ELF-1 (cell line): ENCODE measurements at regions not wholly inside any gene's neighbourhood (a gene's known extent, or its start where the extent isn't known, plus 50 kb on each side); places are given as distances from the start of the nearest gene placed in this dataset.
"Not testable (repeated sequence)": the region's sequence is repeated elsewhere in the genome, so short reads cannot be mapped to it uniquely, and the experiment has no call there.

Experiments
- DNase-seq: peaks from one replicate; pipeline ENCODE4 v3.0.0-alpha.2; 2016; ENCODE audit warnings: low read depth, low spot score

GRCh38 chr18:39198376-39198775 is 1632.8 kb upstream of the CELF4 start:
- no peak for DNase-seq

DNA sequence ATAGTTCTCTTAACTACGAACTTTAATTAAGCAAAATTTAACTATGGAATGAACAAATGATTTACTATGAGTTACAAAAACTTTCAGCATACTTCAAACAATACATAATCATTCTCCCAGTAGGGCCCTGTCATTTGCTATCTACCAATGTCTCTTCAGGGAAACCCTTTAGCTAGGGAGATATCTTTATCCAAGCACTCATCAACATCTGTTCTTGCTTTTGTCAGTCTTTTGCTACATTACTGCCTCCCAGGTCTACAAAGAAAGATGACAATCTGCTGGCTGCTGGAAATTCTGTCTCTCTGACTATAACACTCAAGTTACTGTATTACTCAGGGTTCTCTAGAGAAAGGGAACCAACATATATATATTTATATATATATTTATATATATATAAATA is 1626.3 kb upstream of the CELF4 start:
- no peak for DNase-seq

GRCh38 chr18:39191058-39191457 is 1625.5 kb upstream of the CELF4 start:
- no peak for DNase-seq

DNA sequence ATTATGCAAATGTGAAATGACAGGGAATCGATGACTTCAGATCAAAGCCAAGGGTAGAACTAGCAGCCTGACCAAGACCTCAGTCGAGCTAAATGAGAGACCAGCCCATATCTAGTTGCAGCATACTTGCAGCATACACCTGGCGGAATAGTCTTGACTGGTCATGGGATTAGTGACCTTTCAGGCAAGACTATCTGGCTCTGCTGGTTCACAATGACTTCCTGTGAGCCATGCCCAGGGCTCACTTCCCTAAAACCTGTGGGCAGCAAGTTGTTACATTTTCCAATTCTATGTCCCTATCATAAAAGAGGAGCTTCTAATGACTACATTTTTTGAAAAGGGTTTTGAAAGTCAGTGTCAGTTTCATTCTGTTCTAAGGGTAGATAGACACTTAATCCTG is 1624.9 kb upstream of the CELF4 start:
- no peak for DNase-seq

DNA sequence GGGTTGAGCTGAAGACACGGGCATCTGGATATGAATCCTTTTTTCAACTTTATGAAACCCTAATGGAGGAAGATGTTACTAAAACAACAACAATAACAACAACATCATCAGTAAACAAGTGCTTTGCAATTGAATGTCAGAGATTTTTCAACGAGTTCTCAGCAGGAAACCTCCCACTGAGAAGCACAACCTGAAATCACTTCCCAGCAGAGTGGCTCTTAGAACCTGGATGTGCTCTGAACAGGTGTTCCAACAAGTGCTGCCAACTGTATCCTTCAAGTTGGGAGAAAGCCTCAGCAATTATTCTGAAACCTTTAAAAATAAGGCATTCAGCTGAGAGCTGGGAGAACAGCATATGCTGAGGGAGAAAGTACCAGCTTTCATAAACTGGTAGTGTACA is 1622.7 kb upstream of the CELF4 start:
- DNase-seq = no peak

DNA sequence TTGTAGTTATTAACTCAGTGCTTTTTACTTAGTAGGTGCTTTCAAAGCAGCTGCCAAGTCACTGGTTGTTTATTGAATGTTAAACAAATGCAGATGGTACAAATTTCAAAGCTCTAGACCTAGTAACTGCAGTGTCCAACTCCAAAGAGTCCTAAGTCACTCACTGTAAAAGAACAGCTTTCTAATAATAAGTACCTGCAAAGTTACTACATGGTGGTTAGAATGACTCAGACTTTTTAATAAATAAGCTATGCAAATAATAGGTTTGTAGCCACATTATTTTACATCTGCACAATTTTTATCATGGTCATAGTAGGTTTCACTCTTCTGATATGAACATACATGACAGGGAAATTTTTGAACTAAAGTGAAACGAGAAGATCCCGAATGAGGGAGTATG is 1620.4 kb upstream of the CELF4 start:
- DNase-seq = no peak

DNA sequence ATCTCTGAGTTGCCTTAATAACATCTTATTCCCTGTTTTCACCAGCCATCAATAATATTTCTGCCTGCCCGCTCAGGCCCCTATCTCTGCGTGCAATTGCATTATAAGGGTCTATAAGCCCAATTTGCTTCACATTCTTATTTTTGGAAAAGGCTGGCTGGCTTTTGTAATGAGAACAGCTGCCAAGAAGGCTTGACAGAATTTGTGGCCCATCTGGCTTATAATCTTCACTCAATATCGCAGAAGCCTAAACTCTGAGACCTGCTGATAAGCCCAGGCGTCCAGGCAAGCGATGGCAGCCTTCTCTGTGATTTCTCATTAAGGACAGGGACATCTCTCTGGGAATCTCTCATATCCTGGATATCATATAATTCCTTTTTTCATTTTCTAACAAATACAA is 1618.6 kb upstream of the CELF4 start:
- no peak for DNase-seq

- DNase-seq = no peak
Observed at GRCh38 chr18:39178166-39178565, 1612.6 kb upstream of the CELF4 start.

DNA sequence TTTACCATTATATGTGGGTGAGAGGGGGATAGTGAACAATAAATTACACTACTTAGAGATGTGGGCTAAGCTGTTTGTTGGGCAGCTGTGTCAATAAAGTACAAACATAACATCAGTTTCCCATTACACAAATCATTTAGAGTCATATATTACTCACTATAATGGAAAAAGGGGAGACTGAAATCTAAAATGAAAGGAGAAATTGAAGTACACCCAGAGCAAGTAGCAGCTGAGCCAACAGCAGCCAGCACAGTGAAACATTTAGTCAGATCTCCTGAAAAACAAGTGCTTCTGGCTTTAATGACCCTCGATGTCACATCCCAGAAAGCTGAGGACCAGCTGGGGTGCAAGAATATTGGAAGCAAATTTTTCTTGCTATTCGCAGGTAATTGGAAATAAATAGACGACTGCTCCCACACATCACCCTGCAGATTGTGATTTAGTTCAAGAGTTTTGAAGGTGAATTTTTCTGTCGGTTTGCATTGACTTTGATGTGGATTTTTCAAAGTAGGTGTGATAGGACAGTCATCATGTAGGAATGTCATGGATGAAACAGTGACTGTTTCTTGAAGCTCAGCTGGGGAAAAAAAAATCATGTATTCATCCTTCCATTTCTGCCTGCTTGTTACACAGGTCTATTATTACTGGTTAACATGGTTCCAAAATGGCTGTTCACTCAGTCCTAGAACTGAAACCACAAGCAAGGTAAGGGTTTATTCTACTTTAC is 1607.3 kb upstream of the CELF4 start:
- no peak for DNase-seq

- DNase-seq = no peak
Observed at GRCh38 chr18:39168723-39169122, 1603.1 kb upstream of the CELF4 start.

GRCh38 chr18:39167990-39168389 is 1602.4 kb upstream of the CELF4 start:
- DNase-seq = no peak

DNA sequence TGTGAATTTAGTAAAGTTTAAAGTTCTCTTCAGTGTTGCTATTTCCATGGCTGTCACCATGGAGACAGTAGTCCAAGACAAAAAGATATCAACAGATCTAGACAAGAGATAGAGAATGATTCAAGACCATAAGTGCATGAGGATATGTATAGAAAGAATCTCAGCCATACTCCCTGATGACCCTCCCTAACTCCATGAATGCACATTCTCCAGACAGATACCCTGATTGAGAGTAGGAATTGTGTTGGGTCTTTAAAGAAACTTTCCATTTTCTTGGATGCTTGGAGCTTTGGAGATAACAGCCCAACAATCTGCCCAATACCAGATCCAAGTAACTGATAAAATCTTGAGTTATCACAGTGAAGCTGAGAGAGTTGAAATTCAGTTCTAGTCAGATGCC is 1601.2 kb upstream of the CELF4 start:
- no peak for DNase-seq

DNA sequence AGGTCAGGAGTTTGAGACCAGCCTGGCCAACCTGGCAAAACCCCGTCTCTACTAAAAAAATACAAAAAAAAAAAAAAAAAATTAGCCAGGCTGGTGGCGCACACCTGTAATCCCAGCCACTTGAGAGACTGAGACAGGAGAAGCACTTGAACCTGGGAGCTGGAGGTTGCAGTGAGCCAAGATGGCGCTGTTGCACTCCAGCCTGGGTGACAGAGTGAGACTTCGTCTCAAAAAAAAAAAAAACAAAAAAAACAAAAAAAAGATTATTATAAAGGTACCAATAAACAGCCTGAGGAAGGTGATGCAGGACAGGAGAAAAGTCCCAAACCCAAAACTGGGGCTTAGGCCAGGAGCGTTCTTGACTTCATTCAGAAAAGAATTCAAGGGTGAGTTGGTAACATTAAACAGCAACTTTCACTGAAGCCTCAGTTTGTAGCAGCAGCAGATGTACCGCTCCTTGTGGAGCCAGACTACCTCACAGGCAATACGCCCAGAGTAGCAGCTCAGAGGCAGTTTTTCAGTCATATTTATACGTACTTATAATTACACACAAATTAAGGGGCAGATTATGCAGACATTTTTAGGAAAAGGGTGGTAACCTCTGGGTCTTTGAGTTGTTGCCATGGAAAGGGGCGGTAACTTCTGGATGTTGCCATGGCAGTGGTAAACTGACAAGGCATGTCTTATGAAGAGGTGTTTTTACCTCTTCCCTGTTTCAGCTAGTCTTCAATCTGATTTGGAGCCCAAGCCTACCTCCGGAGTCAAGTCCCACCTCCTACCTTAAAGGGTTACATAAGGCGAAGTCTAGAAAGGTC is 1596.6 kb upstream of the CELF4 start:
- DNase-seq = no peak

DNA sequence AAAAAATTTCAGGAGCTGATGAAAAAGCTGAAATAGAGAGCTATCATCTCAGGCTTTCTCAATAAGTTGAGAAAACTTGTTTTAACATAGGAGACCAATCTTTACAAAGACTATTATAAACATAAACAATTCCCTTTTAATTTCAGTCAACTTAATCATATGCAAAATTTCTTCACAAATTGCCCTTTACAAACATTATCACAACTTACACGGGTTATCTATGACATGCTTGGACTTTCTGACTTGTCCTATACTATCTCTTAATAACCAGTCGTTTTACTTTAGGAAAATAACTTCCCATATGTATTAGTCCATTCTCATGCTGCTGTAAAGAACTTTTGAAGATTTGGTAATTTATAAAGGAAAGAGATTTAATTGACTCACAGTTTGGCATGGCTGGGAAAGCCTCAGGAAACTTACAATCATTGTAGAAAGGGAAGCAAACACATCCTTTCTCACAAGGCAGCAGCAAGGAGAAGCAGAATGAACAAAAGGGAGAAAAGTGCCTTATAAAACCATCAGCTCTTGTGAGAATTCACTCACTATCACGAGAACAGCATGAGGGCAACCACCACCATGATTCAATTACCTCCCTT is 1583.7 kb upstream of the CELF4 start:
- DNase-seq = no peak

DNA sequence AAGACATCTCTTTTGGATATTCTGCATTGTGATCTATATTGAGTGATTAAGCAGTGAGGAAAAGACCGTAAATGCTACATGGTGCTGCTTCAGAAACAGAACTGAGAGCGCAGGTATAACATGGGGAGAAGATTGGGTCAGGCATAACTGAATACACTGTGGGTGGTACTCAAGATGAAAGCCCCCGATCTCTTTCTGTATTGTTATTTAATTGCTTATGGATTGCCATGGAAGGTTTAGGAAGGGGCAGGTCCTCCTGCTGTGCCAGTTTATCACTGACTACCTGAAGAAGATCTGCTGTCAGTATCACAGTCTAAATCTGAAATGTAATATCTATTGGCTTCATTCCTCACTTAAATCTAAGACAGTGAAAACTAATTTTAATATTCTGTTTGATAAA is 1568.7 kb upstream of the CELF4 start:
- DNase-seq = no peak

DNA sequence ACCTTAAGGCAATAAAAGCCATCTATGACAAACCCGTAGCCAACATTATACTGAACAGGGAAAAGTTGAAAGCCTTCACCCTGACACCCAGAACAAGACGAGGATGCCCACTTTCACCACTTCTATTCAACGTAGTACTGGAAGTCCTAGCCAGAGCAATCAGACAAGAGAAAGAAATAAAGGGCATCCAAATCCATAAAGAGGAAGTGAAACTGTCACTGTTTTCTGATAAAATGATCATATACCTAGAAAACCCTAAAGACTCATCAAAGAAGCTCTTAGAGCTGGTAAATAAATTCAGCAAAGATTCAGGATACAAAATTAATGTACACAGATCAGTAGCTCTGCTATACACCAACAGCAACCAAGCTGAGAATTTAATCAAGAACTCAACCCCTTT is 1561.9 kb upstream of the CELF4 start:
- DNase-seq = not testable (repeated sequence)

- no peak for DNase-seq
Observed at GRCh38 chr18:39113790-39114189, 1548.2 kb upstream of the CELF4 start.

GRCh38 chr18:39105104-39105503 is 1539.5 kb upstream of the CELF4 start:
- no peak for DNase-seq

DNA sequence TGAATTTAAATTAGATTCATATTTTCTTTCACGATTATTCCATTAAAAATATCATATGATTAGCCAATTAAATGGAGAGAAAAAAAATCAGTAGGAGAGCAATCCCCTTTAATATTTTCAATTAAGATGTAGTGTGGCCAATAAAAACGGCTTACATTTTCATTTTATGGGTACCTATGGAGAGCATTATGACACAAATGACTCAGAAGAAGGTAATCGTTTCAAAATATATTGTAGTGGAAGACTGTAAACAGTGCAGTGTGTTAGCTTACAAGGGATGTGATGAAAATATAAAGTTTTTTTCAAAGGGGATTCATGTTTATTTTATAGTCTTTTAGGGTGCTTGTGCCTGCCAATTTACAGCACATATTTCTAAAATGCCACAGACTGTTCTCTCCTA is 1507.4 kb upstream of the CELF4 start:
- DNase-seq = no peak

DNA sequence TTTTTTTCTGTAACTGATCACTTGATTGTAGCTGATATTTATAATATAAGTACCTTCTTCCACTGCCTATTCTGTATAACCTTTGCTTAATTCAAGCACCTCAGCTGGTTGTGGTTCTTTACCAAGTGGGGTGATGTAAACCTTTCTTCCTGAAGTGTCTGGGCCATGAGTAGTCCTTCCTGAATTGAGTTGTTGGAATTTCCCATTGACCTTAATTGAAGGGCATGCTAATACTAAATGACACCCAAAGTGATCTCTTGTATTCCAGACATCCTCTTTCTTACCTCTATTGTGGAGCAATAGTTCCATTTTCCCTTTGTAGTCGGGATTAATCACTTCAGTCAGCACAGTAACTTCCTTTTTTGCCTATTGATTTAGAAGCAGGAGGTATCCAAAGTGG is 1496.8 kb upstream of the CELF4 start:
- no peak for DNase-seq

GRCh38 chr18:39058386-39059000 is 1492.9 kb upstream of the CELF4 start:
- no peak for DNase-seq

GRCh38 chr18:39057423-39058064 is 1491.9 kb upstream of the CELF4 start:
- DNase-seq = no peak
